Amniotic stem cell (primary cell): ENCODE measurements at regions not wholly inside any gene's neighbourhood (a gene's known extent, or its start where the extent isn't known, plus 50 kb on each side); places are given as distances from the start of the nearest gene placed in this dataset.
"Not testable (repeated sequence)": the region's sequence is repeated elsewhere in the genome, so short reads cannot be mapped to it uniquely, and the experiment has no call there.

Experiments
- DNase-seq: peaks from one replicate; lab custom pipeline; 2025; lab: John Stamatoyannopoulos, UW

GRCh38 chr1:29686012-29686930, 449.9 kb downstream of the PTPRU start:
- DNase-seq: no peak

DNA sequence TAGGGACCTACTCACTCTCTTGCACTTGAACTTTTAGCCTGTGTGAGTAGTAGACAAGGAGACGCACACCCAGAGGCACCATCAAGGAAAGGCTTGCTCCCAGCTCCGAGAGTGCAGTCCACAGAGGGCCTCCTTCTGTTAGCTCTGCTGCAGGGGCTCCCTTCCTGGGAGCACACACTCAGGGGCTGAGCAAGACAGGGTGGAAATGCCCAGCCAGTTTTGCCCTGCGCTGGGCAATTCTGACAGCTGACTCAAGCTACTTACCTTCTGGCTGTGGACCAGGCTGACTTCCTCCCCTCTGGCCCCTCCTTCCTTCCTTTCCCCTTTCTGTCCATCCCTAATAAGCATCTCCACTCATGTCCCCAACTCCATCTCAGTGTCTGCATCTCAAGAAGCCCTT, 449.1 kb downstream of the PTPRU start:
- DNase-seq: no peak

DNA sequence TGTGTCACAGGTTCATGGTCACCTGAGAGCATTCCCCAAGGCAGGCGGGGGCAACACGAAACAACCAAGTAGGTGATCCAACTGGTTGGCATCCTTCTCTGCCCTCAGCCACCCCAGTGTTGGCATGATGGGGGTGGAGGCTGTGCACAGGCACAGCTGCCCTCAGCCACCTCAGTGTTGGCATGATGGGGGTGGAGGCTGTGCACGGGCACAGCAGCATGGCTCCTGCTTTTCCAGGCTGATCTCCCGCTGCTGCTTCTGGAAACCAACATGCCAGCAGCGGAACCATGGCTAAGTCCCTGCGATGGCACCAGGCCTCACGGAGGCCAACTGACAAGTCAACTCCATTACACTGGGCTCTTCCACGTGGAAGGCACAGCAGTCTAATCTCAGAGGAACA, 447.8 kb downstream of the PTPRU start:
- DNase-seq: no peak

- no peak for DNase-seq
Observed at GRCh38 chr1:29683472-29683871, 447.1 kb downstream of the PTPRU start.

DNA sequence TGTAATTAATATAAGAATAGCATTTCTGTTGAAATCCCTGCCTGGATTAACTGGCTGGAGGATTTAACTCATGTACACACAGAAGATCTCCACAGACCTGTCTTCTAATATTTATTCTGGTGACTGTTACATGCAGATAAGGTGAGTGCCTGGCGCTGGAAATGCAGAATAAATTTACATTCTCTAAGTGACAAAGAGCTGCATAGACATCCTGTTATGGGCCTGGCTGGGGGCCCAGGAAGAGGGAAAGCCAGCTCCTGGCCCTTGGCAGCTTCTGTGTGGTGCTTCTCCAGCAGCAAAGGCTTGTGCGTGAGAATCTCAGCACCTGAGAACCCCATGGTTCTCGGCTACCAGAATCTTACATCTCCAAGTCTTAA, 446.6 kb downstream of the PTPRU start:
- no peak for DNase-seq

DNA sequence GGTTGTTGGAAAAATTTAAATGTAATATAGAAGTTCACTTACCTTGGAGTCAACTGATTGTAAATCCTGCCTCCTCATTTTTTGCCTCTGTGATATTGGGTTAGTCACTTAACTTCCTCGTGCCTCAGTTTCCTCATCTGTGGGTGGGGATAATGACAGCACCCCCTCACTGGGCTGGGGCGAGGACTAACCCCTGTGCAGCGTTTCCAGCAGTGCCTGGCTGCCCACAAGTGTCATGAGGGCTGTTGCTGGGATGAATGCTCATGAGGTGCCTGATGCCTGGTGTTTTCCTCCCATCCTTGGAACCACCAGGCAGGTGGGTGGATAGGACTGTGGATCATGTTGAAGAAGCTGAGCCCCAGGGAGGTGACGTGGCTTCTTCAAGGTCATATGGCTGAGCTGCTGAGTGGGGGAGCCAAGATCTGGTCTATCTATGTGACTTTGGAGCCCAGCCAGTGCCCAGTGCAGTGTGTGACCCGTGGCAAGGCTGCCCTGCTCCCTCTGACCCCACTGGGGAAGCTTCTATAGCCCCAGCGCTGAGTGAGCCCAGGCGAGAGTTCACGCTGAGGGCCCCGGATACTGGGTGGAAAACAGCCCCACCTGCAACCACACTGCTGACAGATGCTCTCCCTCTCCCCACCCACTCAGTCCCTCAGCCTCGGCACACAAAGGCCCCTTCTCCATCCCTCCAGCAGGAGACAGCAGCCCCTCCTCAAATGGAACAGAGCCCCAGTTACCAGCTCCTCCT, 446.0 kb downstream of the PTPRU start:
- DNase-seq: no peak

GRCh38 chr1:29681416-29681815, 445.1 kb downstream of the PTPRU start:
- DNase-seq: not testable (repeated sequence)

- DNase-seq: no peak
Observed at GRCh38 chr1:29679828-29680558, 443.7 kb downstream of the PTPRU start.

DNA sequence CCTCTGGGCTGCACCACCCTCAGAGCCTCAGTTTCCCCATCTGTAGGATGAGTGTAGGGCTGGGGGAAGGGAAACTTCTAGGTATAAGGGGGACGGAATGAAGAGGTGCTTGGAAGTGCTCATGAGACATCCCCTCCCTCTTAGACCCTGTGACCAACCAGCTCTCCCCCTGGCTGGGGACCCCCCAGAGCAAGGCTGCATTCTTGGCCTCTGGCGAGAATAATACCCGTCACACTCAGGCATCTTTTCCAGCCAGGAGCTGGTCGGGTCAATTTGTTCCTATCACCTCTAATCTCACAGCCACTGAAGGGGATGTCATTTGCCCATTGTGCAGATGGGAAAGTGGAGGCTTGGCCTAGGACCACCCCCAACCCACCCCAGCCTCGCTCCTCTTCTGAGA, 443.0 kb downstream of the PTPRU start:
- DNase-seq: no peak

DNA sequence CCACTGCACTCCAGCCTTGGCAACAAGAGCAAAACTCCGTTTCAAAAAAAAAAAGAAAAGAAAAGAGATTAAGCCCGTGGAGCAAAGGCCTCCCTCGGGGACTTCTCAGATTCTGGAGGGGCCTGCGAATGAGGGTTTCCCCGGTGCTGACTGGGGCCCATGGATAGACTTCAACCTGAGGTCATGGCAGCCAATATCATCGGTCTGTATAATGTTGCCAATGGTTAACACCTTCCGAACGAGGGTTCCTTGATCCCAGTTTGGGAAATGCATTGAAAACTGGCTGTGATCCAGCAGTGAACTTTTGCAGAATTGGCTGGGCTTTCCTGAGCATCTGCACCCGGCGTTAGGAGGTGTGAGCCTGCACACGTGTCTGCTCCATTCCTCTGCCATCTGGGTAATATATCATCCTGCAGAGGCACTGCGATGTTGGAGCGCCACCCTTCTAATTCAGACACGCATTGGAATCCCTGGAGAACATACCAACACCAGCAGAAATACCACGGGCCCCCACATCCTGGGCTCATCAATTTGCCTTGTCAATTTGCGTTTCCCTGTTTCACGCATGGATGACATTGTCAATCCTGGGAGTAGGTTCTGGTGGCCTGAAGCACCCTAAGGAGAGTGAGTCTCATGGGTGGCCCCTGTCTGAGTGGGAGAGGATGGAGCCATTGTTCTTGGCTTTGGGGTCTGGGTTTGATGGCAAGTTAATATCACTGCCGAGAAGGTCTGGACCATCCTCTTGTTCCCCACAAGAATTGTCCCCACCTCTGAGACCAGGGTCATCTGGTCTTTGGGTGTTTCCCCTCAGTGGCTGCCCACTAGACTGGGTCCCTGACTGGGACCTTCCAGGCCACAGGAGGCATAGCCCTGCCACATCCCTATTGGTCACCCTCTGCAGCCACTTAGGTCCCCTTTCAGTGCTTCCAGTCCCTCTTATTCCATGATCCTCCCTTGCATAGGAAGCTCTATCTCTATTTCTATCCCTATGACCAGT, 441.0 kb downstream of the PTPRU start:
- DNase-seq: no peak

DNA sequence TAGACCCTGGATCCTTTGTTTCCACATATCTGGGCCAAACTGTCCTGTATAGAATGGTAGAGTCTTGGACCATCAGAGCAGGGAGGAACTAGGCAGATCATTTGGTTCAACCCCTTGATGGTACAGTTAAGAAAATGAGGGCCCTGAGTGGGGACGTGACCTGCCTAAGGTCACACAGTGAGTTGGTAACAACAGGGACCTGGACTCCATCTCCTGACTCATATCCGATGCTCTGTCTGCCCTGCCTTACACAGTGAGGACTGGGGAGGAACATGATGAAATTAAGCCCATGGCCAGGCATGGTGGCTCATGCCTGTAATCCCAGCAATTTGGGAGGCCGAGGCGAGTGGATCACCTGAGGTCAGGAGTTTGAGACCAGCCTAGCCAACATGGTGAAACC, 440.2 kb downstream of the PTPRU start:
- no peak for DNase-seq

GRCh38 chr1:29675481-29676263, 439.4 kb downstream of the PTPRU start:
- no peak for DNase-seq

GRCh38 chr1:29674627-29675326, 438.5 kb downstream of the PTPRU start:
- no peak for DNase-seq

GRCh38 chr1:29673669-29674626, 437.6 kb downstream of the PTPRU start:
- DNase-seq: no peak

- no peak for DNase-seq
Observed at GRCh38 chr1:29673228-29673500, 436.8 kb downstream of the PTPRU start.

GRCh38 chr1:29672416-29673227, 436.3 kb downstream of the PTPRU start:
- DNase-seq: no peak

DNA sequence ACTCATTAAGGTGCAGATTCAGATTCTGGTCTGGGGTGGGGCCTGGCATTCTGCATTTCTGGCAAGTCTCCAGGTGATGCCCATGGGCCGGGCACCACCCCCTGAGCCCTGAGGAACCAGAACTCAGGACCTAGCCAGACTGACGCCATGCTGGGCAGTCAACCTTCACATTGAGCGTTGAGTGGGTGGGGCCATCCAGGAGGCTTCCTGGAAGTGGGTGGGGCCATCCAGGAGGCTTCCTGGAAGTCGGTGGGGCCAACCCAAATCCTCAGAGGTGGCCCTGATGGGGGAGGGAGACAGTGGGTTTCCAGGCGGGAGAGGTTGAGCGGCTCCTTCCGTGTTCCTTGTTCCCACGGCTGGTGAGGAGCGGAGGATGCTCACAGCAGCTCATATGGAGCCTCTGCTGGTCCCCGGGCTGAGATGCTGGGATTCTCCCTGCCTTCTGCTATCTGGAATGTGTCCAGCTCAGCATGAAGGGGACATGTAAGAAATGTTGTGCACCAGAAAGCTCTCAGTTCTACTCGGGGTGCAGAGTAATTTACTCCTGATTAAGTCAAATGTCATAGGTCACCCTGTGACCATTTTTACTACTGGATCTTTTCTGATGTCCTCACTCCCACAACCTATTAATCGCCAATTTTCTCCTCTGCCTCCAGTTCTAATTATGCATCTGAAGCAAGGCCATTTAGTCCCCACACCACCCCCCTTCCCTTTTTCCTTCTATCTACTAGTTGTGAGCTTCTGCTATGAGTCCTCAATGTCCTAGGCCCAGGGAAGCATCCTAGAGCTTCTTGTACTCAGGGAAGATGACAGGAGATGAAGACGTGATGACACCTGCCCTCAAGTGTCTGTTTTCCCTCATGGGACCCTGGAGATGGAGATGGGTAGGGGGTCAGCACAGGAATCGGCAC, 435.4 kb downstream of the PTPRU start:
- no peak for DNase-seq
